ENCODE measurements at regions not wholly inside any gene's neighbourhood (a gene's known extent, or its start where the extent isn't known, plus 50 kb on each side); places are given as distances from the start of the nearest gene placed in this dataset.

DNA sequence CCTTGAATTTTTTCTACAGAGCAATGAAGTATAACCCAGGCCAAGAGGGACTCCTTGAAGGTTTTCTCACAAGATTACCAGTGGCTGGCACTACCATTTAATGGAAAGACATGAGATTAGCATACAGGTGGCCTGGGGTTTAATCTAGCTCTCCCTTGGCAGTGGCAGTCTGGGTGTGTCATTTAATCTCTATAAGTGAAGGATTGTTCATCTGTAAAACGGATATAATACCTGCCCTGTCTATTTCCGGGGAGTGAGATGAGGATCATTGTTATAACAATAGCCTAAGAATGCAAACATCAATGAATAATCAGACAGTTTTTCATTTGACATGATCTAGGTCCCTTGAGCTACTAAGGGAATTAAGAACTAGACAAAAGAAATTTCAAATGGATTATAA lies 168.7 kb upstream of the CPNE8 start (continued):
- TF ChIP-seq SIX5 (IDR thresholded peaks at IDR 0.05; ENCODE audit: low read depth, low read length) = no peak

DNA sequence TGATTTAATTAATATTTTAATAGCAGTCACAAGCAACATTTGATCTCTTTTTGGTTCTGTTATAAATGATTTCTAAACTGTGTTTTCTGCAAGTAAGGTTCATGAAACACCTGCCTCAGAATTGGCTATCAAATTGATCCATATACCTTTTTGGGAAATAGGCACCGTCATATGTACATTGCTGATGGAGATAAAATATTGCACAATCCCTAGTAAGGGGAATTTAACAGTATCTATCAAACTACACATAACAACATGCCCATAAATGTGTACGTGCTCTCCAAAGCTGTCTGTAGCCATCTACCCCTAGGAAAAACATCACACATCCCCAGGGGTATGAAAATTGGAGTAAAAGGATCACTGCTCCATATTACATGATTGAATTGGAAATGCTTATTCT lies 167.3 kb upstream of the CPNE8 start:
- Histone ChIP-seq H3K23ac (ENCODE audit: insufficient read length) (no peak overlapping the region), H2BK5ac (ENCODE audit: low read depth, low read length) (no peak overlapping the region), H4K20me1 (replicated peaks in 1 of 2; ENCODE audit: control insufficient read depth in 1 of 2, insufficient read depth in 2 of 2, low read length in 2 of 2) (no peaks in the 10 kb centered on the region), H3K27me3 (replicated peaks in 1 of 4; ENCODE audit: control insufficient read depth in 3 of 4, extremely low read depth in 1 of 4, insufficient read depth in 3 of 4, low read length in 3 of 4) (no peaks in the 10 kb centered on the region), H3K4me2 (ENCODE audit: insufficient read depth in 1 of 2, low read depth in 2 of 2, low read length in 2 of 2) (no peak overlapping the region), H3K4me1 (replicated peaks in 1 of 4; ENCODE audit: control insufficient read depth in 3 of 4, insufficient read depth in 4 of 4, low read length in 3 of 4) (no peaks in the 10 kb centered on the region), H2BK20ac (ENCODE audit: low read length) (no peak overlapping the region), H2AFZ (ENCODE audit: low read length) (no peak overlapping the region), H3K4ac (replicated peaks; ENCODE audit: insufficient read length, low read depth, low read length) (no peak overlapping the region), H3K18ac (ENCODE audit: extremely low read depth, low read length) (no peak overlapping the region), H3K56ac (replicated peaks; ENCODE audit: insufficient read length, low read depth, low read length) (no peak overlapping the region), H3K23me2 (ENCODE audit: low read depth, low read length) (peaks cover 2% of the 10 kb centered on the region; the same call in 1 of the 2 replicates), H4K5ac (ENCODE audit: insufficient read length, low read depth, low read length) (no peak overlapping the region), H2AK5ac (ENCODE audit: low read depth, low read length) (no peak overlapping the region), H3K79me1 (ENCODE audit: low read depth, low read length) (no peaks in the 10 kb centered on the region), H3K27ac (ENCODE audit: low read depth, low read length) (no peak overlapping the region), H3K9ac (replicated peaks in 1 of 4; ENCODE audit: extremely low read depth in 1 of 4, low read depth in 3 of 4, low read length in 3 of 4) (no peak overlapping the region), H4K8ac (ENCODE audit: extremely low read depth, insufficient read depth, low read length) (no peak overlapping the region), H2BK12ac (ENCODE audit: low read depth, low read length) (no peak overlapping the region), H2BK15ac (ENCODE audit: low read length) (no peak overlapping the region), H3K4me3 (ENCODE audit: extremely low read depth in 1 of 4, insufficient read depth in 2 of 4, low read depth in 3 of 4, low read length in 4 of 4) (no peak overlapping the region), H3K36me3 (ENCODE audit: control insufficient read depth in 2 of 4, insufficient read depth in 4 of 4, low read length in 3 of 4) (no peaks in the 10 kb centered on the region), H3K79me2 (ENCODE audit: control insufficient read depth in 1 of 2, insufficient read depth in 2 of 2, low read length in 2 of 2) (no peaks in the 10 kb centered on the region), H4K91ac (replicated peaks; ENCODE audit: insufficient read length, low read length) (no peak overlapping the region), H3K14ac (ENCODE audit: insufficient read length) (no peak overlapping the region), H3K9me3 (ENCODE audit: insufficient read depth in 2 of 2, low read depth in 1 of 2, low read length in 1 of 2) (no peaks in the 10 kb centered on the region), H2BK120ac (replicated peaks; ENCODE audit: low read depth, low read length) (no peak overlapping the region)
- CTCF ChIA-PET (ENCODE audit: partially characterized antibody) = no interaction called here
- DNase-seq (ENCODE audit: low read depth in 1 of 2, low spot score in 2 of 2) = no peak
- no peak for TF ChIP-seq SP4 (IDR thresholded peaks at IDR 0.05; ENCODE audit: low read length)
- 90% methylated on average over 2 of the region's 2 CpGs; no CpG with 5 or more reads in 1 of the 2 experiments for whole genome bisulfite sequencing, 2 experiments (ENCODE audit: extremely low coverage in 1 of 2, insufficient coverage in 1 of 2, insufficient read length in 1 of 2, insufficient replicate concordance in 2 of 2, low coverage in 1 of 2, low lambda C conversion rate in 2 of 2, missing lambda C conversion rate in 1 of 2)
- POLR2A ChIA-PET (ENCODE audit: partially characterized antibody) = interaction anchor here (1.2 kb wide), 1 partner anchor 13 kb away, joined by 3 read pairs; no protein-coding TSS in a partner anchor
- no peak for FAIRE-seq
